GM12878 (cell line): ENCODE measurements at regions not wholly inside any gene's neighbourhood (a gene's known extent, or its start where the extent isn't known, plus 50 kb on each side); places are given as distances from the start of the nearest gene placed in this dataset.

Source experiments
- ATAC-seq: fragments of 200-7000 bp; cut with Tn5 transposase; 3 replicates; pipeline ENCODE4 v1.9.1; 2020; ENCODE audit warnings: mild to moderate bottlenecking, moderate library complexity
- BruUV-seq: library from RNA; stranded (reverse); fragments of 400-500 nt; replicated peaks from 2 replicates; lab custom pipeline; 2021; lab: Mats Ljungman, UMichigan
- CTCF ChIA-PET: fragments of 300-600 bp; sonication (Branson Sonifier 250); formaldehyde crosslinking; extraction: SDS; loops from one replicate; lab custom pipeline; 2021; ENCODE audit warnings: inconsistent platforms; lab: Yijun Ruan, JAX
- POLR2A ChIA-PET: fragments of 350-600 bp; formaldehyde crosslinking; extraction: SDS; loops from one replicate; lab custom pipeline; 2021; ENCODE audit warnings: inconsistent platforms; lab: Charles Lee
- RAD21 ChIA-PET: fragments of 300-600 bp; sonication (Branson Sonifier 250); formaldehyde crosslinking; loops from one replicate; lab custom pipeline; 2023; ENCODE audit warnings: antibody characterized with exemption; ENCODE audit not compliant: unreplicated experiment; lab: Charles Lee
- SMC1A ChIA-PET: fragments of 300-600 bp; sonication (Branson Sonifier 250); formaldehyde crosslinking; loops from one replicate; lab custom pipeline; 2023; ENCODE audit not compliant: unreplicated experiment, uncharacterized antibody; lab: Charles Lee
- DNase-seq: peaks from one replicate; pipeline ENCODE4 v3.0.0-alpha.2; 2011; ENCODE audit warnings: low read depth, low spot score
- FAIRE-seq: peaks from 3 replicates; lab custom pipeline; 2011; peaks lifted over from hg19 to GRCh38; lab: Jason Lieb, UNC
- H2AFZ ChIP-seq: 2 replicates; pipeline ENCODE4 v1.6.0; 2011; ENCODE audit warnings: low read depth, low read length, control low read depth; ENCODE audit not compliant: control insufficient read depth
- H3K27ac ChIP-seq: 2 replicates; pipeline ENCODE4 v1.5.1; 2011; ENCODE audit warnings: control low read depth; ENCODE audit not compliant: control insufficient read depth, insufficient read depth
- H3K27me3 ChIP-seq, 2 experiments: replicated peaks in 1 of 2; 2 replicates each; pipeline versions ENCODE4 v1.6.0 to v1.6.1; 2011; ENCODE audit warnings: low read length in 1 of 2; ENCODE audit not compliant: control insufficient read depth in 2 of 2, insufficient read depth in 2 of 2
- H3K36me3 ChIP-seq, 2 experiments: 2 replicates each; pipeline ENCODE4 v1.5.1; 2011; ENCODE audit warnings: low read length in 1 of 2; ENCODE audit not compliant: control insufficient read depth in 2 of 2, insufficient read depth in 2 of 2
- H3K4me1 ChIP-seq: 2 replicates; pipeline ENCODE4 v1.6.1; 2011; ENCODE audit warnings: mild to moderate bottlenecking, low read length, moderate library complexity, mixed read lengths; ENCODE audit not compliant: control insufficient read depth, insufficient read depth
- H3K4me2 ChIP-seq: 2 replicates; pipeline ENCODE4 v1.6.0; 2011; ENCODE audit warnings: control low read depth; ENCODE audit not compliant: control insufficient read depth, insufficient read depth
- H3K4me3 ChIP-seq: fragments of 200-600 bp; sonication (generic); 2 replicates; pipeline ENCODE4 v1.5.1; 2016
- H3K79me2 ChIP-seq: 2 replicates; pipeline ENCODE4 v1.6.0; 2011; ENCODE audit warnings: low read length; ENCODE audit not compliant: control insufficient read depth, insufficient read depth
- H3K9ac ChIP-seq: 2 replicates; pipeline ENCODE4 v1.8.0; 2011; ENCODE audit warnings: low read length, control low read depth, mixed read lengths; ENCODE audit not compliant: control insufficient read depth, insufficient read depth
- H3K9me3 ChIP-seq: replicated peaks from 3 replicates; pipeline ENCODE4 v1.5.1; 2011; ENCODE audit warnings: mild to moderate bottlenecking, low read length; ENCODE audit not compliant: control insufficient read depth, insufficient read depth
- H4K20me1 ChIP-seq: 2 replicates; pipeline ENCODE4 v1.6.0; 2011; ENCODE audit not compliant: control insufficient read depth, insufficient read depth
- ESRRA ChIP-seq: IDR thresholded peaks from 2 replicates; pipeline ENCODE4 v1.6.1; 2012; ENCODE audit warnings: mild to moderate bottlenecking, low read length, improper control_type of control experiment
- FOXM1 ChIP-seq: IDR thresholded peaks from 2 replicates; pipeline ENCODE4 v1.6.1; 2012; ENCODE audit warnings: low read depth, mild to moderate bottlenecking, inconsistent platforms, low read length, moderate library complexity
- IKZF2 ChIP-seq, 2 experiments: fragments of 450-650 bp; IDR thresholded peaks; 2 replicates each; pipeline ENCODE4 v1.6.1; 2017; ENCODE audit warnings: mild to moderate bottlenecking in 2 of 2, moderate library complexity in 2 of 2
- MTA3 ChIP-seq: IDR thresholded peaks from 2 replicates; pipeline ENCODE4 v1.6.1; 2012; ENCODE audit warnings: low read length, inconsistent platforms, borderline replicate concordance
- PAX5 ChIP-seq: IDR thresholded peaks from 2 replicates; pipeline ENCODE4 v1.6.1; 2011; ENCODE audit warnings: low read depth, low read length, borderline replicate concordance
- SMAD5 ChIP-seq: IDR thresholded peaks from 2 replicates; pipeline ENCODE4 v1.6.1; 2016; ENCODE audit warnings: antibody characterized with exemption, low read depth
- SPI1 ChIP-seq: IDR thresholded peaks from 2 replicates; pipeline ENCODE4 v1.6.1; 2011; ENCODE audit warnings: low read depth, mild to moderate bottlenecking, low read length, moderate library complexity, borderline replicate concordance; ENCODE audit not compliant: insufficient read depth
- SREBF1 ChIP-seq: IDR thresholded peaks from 2 replicates; pipeline ENCODE4 v1.6.1; 2012; ENCODE audit warnings: mild to moderate bottlenecking, low read length
- STAT3 ChIP-seq: IDR thresholded peaks from 2 replicates; pipeline ENCODE4 v1.6.1; 2011; ENCODE audit warnings: low read depth, low read length, improper control_type of control experiment
- ZNF24 ChIP-seq: fragments of 450-650 bp; IDR thresholded peaks from 2 replicates; pipeline ENCODE4 v1.6.1; 2017; ENCODE audit warnings: antibody characterized with exemption, mild to moderate bottlenecking
- WGBS: methylation state at CpG from one replicate; pipeline ENCODE4 v1.1.6; 2016; ENCODE audit warnings: low lambda C conversion rate; ENCODE audit not compliant: insufficient replicate concordance, insufficient coverage; ENCODE audit errors: missing lambda C conversion rate; 5-methylcytosine and 5-hydroxymethylcytosine counted together
- in situ Hi-C: fragments of 300-500 bp; cut with MboI; formaldehyde crosslinking; loops from 9 replicates; pipeline ENCODE4 v1.14.3; 2018; ENCODE audit warnings: mixed read lengths
- intact Hi-C: fragments of 100-400 bp; cut with micrococcal nuclease; formaldehyde crosslinking; loops from one replicate; pipeline ENCODE4 v1.14.2; 2022; ENCODE audit not compliant: unreplicated experiment
- TF ChIP-seq, protein P1 (sequence below): fragments of 450-650 bp; IDR thresholded peaks from 2 replicates; pipeline ENCODE4 v1.6.1; 2014; ENCODE audit warnings: mild to moderate bottlenecking
- TF ChIP-seq, protein P2 (sequence below): IDR thresholded peaks from 2 replicates; pipeline ENCODE4 v1.6.1; 2012; ENCODE audit warnings: improper control_type of control experiment, low read depth, low read length; ENCODE audit not compliant: insufficient replicate concordance

- TF ChIP-seq, protein P1, sequence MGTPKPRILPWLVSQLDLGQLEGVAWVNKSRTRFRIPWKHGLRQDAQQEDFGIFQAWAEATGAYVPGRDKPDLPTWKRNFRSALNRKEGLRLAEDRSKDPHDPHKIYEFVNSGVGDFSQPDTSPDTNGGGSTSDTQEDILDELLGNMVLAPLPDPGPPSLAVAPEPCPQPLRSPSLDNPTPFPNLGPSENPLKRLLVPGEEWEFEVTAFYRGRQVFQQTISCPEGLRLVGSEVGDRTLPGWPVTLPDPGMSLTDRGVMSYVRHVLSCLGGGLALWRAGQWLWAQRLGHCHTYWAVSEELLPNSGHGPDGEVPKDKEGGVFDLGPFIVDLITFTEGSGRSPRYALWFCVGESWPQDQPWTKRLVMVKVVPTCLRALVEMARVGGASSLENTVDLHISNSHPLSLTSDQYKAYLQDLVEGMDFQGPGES, result no peak
- no peak for TF ChIP-seq MTA3
Observed at GRCh38 chr10:94061026-94061425, 67.3 kb downstream of the PLCE1 start (continued).

GRCh38 chr10:94062611-94063010 lies 68.9 kb downstream of the PLCE1 start:
- DNase-seq (no peak), ATAC-seq (no peak), FAIRE-seq (no peak)
- Histone ChIP-seq H3K36me3 (no peaks in the 10 kb centered on the region), H3K9me3 (no peaks in the 10 kb centered on the region), H2AFZ (no peak overlapping the region), H4K20me1 (no peaks in the 10 kb centered on the region), H3K4me1 (no peaks in the 10 kb centered on the region), H3K4me2 (no peak overlapping the region), H3K79me2 (no peaks in the 10 kb centered on the region), H3K4me3 (no peak overlapping the region), H3K9ac (no peak overlapping the region), H3K27ac (no peak overlapping the region), H3K27me3 (no peaks in the 10 kb centered on the region)
- TF ChIP-seq SPI1, result no peak
- no peak for TF ChIP-seq PAX5
- WGBS, result 3% methylated on average over 2 of the region's 2 CpGs
- ChIA-PET POLR2A (no interaction called here), CTCF (no interaction called here), RAD21 (no interaction called here), SMC1A (no interaction called here)
- BruUV-seq, result no TSS peak
- in situ Hi-C loops (no loop called here), intact Hi-C loops (no loop called here)

GRCh38 chr10:94065362-94065761 lies 71.6 kb downstream of the PLCE1 start:
- intact Hi-C loops, result no loop called here
- TF ChIP-seq IKZF2 (IDR thresholded peaks at IDR 0.05) (no peak), ESRRA (no peak), SMAD5 (no peak), STAT3 (no peak), FOXM1 (no peak), ZNF24 (no peak), SREBF1 (no peak)
- TF ChIP-seq, protein P2, sequence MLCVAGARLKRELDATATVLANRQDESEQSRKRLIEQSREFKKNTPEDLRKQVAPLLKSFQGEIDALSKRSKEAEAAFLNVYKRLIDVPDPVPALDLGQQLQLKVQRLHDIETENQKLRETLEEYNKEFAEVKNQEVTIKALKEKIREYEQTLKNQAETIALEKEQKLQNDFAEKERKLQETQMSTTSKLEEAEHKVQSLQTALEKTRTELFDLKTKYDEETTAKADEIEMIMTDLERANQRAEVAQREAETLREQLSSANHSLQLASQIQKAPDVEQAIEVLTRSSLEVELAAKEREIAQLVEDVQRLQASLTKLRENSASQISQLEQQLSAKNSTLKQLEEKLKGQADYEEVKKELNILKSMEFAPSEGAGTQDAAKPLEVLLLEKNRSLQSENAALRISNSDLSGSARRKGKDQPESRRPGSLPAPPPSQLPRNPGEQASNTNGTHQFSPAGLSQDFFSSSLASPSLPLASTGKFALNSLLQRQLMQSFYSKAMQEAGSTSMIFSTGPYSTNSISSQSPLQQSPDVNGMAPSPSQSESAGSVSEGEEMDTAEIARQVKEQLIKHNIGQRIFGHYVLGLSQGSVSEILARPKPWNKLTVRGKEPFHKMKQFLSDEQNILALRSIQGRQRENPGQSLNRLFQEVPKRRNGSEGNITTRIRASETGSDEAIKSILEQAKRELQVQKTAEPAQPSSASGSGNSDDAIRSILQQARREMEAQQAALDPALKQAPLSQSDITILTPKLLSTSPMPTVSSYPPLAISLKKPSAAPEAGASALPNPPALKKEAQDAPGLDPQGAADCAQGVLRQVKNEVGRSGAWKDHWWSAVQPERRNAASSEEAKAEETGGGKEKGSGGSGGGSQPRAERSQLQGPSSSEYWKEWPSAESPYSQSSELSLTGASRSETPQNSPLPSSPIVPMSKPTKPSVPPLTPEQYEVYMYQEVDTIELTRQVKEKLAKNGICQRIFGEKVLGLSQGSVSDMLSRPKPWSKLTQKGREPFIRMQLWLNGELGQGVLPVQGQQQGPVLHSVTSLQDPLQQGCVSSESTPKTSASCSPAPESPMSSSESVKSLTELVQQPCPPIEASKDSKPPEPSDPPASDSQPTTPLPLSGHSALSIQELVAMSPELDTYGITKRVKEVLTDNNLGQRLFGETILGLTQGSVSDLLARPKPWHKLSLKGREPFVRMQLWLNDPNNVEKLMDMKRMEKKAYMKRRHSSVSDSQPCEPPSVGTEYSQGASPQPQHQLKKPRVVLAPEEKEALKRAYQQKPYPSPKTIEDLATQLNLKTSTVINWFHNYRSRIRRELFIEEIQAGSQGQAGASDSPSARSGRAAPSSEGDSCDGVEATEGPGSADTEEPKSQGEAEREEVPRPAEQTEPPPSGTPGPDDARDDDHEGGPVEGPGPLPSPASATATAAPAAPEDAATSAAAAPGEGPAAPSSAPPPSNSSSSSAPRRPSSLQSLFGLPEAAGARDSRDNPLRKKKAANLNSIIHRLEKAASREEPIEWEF, result no peak

More at GRCh38 chr10:94065362-94065761, 71.6 kb downstream of the PLCE1 start:
- in situ Hi-C loops, result no loop called here
- H3K4me2 ChIP-seq, result no peak overlapping the region
- no peak overlapping the region for H3K9ac ChIP-seq
- RAD21 ChIA-PET, result no interaction called here
- no peak for FAIRE-seq
- no peaks in the 10 kb centered on the region for H3K9me3 ChIP-seq
- H3K4me1 ChIP-seq, result no peaks in the 10 kb centered on the region
- SMC1A ChIA-PET, result no interaction called here
- DNase-seq, result no peak
- CTCF ChIA-PET, result no interaction called here
- no peak for ATAC-seq
- BruUV-seq, result no TSS peak
- POLR2A ChIA-PET, result no interaction called here
- no peak overlapping the region for H3K27ac ChIP-seq
- H3K4me3 ChIP-seq, result no peak overlapping the region
- H4K20me1 ChIP-seq, result no peaks in the 10 kb centered on the region
- no peaks in the 10 kb centered on the region for H3K27me3 ChIP-seq
- no peaks in the 10 kb centered on the region for H3K36me3 ChIP-seq
- no peaks in the 10 kb centered on the region for H3K79me2 ChIP-seq
- no peak overlapping the region for H2AFZ ChIP-seq
- 5% methylated on average over 3 of the region's 3 CpGs for WGBS
